ENCODE measurements at regions not wholly inside any gene's neighbourhood (a gene's known extent, or its start where the extent isn't known, plus 50 kb on each side); places are given as distances from the start of the nearest gene placed in this dataset.

DNA sequence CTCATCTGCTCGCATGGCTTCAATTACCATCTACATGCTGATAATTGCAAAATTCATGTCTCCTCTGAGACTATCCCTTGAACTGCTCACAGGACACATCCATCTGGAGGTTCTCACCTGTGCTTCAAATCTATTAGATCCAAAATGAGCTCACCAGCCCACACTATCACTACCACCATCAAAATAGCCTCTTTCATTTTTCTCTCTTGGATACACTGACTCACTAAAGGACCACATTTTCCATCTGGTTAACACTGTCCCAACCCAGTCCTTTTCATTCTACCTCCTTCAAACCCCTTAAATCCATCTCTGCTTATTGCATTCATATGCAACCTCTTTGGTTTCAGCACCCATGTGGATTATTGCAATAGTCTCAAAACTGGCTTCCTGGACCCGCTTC is 497.6 kb downstream of the MID1IP1 start:
- Histone ChIP-seq H3K36me3 (ENCODE audit: control insufficient read depth, insufficient read depth, low read length, severe bottlenecking) (no peaks in the 10 kb centered on the region), H3K4me1 (ENCODE audit: control insufficient read depth, insufficient read depth, low read length) (no peaks in the 10 kb centered on the region), H3K9ac (ENCODE audit: low read length) (no peak overlapping the region), H3K4me3 (ENCODE audit: low read length) (no peak overlapping the region), H3K9me3 (ENCODE audit: control insufficient read depth, low read length) (peaks cover 68% of the 10 kb centered on the region), H3K27me3 (replicated peaks; ENCODE audit: control insufficient read depth, insufficient read depth, low read length) (peaks cover 47% of the 10 kb centered on the region)
- no peak for DNase-seq (ENCODE audit: low read depth)

DNA sequence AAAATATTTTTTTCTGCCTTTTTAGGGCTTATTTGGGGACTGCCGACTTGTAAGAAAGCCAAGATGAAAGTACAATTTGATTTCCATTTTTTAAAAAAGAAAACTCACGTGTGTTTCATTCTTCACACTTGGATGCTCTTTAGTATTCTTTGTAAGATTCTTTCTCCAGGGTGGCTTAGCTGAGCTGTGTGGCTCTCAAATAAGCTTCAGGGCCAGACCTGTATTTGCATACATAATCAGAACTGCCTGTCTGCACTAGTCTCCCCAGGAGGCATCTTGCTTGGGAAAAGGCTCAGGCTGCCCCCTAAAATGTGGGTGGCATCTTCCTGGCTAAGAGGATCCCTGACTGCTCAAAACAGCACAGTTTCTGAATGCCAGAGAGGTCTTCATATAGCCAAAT is 498.4 kb downstream of the MID1IP1 start:
- DNase-seq (ENCODE audit: low read depth) = no peak
- Histone ChIP-seq H3K4me1 (ENCODE audit: control insufficient read depth, insufficient read depth, low read length) (no peaks in the 10 kb centered on the region), H3K9me3 (ENCODE audit: control insufficient read depth, low read length) (peaks cover 70% of the 10 kb centered on the region), H3K9ac (ENCODE audit: low read length) (no peak overlapping the region), H3K27me3 (replicated peaks; ENCODE audit: control insufficient read depth, insufficient read depth, low read length) (peaks cover 42% of the 10 kb centered on the region), H3K36me3 (ENCODE audit: control insufficient read depth, insufficient read depth, low read length, severe bottlenecking) (no peaks in the 10 kb centered on the region), H3K4me3 (ENCODE audit: low read length) (no peak overlapping the region)

DNA sequence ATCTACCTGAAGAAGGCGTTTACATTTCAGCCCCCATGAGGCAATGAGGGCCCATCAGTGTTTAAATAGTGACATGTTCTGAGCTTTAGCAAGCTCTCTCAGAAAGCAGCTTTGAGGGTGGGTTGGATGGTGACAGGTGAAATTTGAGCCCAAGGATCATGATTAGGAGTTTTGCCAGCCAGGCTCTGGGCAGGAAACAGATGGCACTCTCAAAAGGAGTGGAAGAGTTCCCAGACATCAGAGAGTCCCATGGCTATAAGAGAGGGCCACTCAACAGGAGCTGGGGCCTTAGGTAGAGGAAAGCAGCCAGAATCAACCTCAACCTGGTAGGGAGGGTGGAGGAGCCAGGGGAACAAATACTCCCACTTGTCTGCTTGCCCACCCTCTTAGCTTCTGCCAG is 499.8 kb downstream of the MID1IP1 start:
- H3K27me3 ChIP-seq (replicated peaks; ENCODE audit: control insufficient read depth, insufficient read depth, low read length) = peaks cover 43% of the 10 kb centered on the region
- DNase-seq (ENCODE audit: low read depth) = no peak
- no peak overlapping the region for H3K9ac ChIP-seq (ENCODE audit: low read length)
- H3K36me3 ChIP-seq (ENCODE audit: control insufficient read depth, insufficient read depth, low read length, severe bottlenecking) = no peaks in the 10 kb centered on the region
- no peak overlapping the region for H3K4me3 ChIP-seq (ENCODE audit: low read length)
- no peaks in the 10 kb centered on the region for H3K4me1 ChIP-seq (ENCODE audit: control insufficient read depth, insufficient read depth, low read length)
- H3K9me3 ChIP-seq (ENCODE audit: control insufficient read depth, low read length) = peaks cover 68% of the 10 kb centered on the region

DNA sequence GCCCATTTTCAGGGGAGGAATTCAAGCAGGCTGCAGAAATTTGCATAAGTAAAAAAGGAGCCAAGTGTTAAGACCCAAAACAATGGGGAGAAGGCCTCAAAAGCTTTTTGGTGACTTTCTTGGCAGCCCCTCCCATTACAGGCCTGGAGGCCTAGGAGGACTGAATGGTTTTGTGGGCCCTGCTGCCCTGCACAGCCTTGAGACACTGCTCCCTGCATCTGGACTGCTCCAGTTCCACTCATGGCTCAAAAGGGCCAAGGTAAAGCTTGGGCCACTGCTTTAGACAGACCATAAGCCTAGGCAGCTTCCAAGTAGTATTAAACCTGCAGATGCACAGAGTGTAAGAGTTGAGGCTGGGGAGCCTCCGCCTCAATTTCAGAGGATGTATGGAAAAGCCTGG is 501.6 kb downstream of the MID1IP1 start:
- no peak for DNase-seq (ENCODE audit: low read depth)
- Histone ChIP-seq H3K9me3 (ENCODE audit: control insufficient read depth, low read length) (peaks cover 61% of the 10 kb centered on the region), H3K36me3 (ENCODE audit: control insufficient read depth, insufficient read depth, low read length, severe bottlenecking) (no peaks in the 10 kb centered on the region), H3K4me1 (ENCODE audit: control insufficient read depth, insufficient read depth, low read length) (no peaks in the 10 kb centered on the region), H3K27me3 (replicated peaks; ENCODE audit: control insufficient read depth, insufficient read depth, low read length) (peaks cover 50% of the 10 kb centered on the region), H3K4me3 (ENCODE audit: low read length) (no peak overlapping the region), H3K9ac (ENCODE audit: low read length) (no peak overlapping the region)

DNA sequence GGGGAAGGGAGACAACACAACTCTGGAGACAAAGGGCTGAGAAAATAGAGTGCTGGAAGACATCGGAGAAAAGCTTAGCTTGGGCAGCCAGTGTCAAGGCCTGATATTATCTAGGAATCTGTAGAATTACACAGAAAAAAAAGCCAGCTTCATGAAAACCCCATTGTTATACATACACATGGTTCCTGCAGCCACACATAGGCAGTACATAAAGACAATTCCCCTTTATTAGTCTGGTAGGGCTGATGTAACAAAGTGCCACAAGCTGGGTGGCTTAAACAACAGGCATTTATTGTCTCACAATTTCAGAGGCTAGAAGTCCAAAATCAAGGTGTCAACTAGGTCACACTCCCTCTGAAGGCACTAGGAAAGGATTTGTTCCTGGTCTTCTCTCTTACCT is 503.5 kb downstream of the MID1IP1 start:
- no peak for DNase-seq (ENCODE audit: low read depth)
- Histone ChIP-seq H3K4me3 (ENCODE audit: low read length) (no peak overlapping the region), H3K9me3 (ENCODE audit: control insufficient read depth, low read length) (peaks cover 51% of the 10 kb centered on the region), H3K4me1 (ENCODE audit: control insufficient read depth, insufficient read depth, low read length) (no peaks in the 10 kb centered on the region), H3K9ac (ENCODE audit: low read length) (no peak overlapping the region), H3K27me3 (replicated peaks; ENCODE audit: control insufficient read depth, insufficient read depth, low read length) (peaks cover 55% of the 10 kb centered on the region), H3K36me3 (ENCODE audit: control insufficient read depth, insufficient read depth, low read length, severe bottlenecking) (no peaks in the 10 kb centered on the region)

DNA sequence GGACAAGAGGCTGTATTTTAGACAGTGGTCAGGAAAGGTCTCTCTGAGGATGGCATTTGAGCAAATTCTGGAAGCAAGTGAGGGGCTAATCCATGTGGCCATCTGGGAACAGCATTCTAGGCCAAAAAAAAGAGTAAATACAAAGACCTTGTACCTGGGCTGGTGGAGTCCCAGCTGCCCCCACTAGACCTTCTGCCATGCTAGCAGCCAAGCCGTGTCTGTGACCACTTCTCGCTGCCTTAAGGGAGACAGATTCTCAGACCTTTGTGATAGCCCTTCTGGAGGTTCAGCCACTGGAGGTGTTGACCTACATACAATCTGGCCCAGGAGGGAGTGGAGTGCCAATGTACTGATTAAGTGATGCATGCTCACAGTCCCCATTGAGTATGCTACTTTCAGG is 506.2 kb downstream of the MID1IP1 start:
- no peaks in the 10 kb centered on the region for H3K4me1 ChIP-seq (ENCODE audit: control insufficient read depth, insufficient read depth, low read length)
- H3K27me3 ChIP-seq (replicated peaks; ENCODE audit: control insufficient read depth, insufficient read depth, low read length) = peaks cover 61% of the 10 kb centered on the region
- no peak for DNase-seq (ENCODE audit: low read depth)
- H3K36me3 ChIP-seq (ENCODE audit: control insufficient read depth, insufficient read depth, low read length, severe bottlenecking) = no peaks in the 10 kb centered on the region
- no peak overlapping the region for H3K4me3 ChIP-seq (ENCODE audit: low read length)
- H3K9ac ChIP-seq (ENCODE audit: low read length) = no peak overlapping the region
- H3K9me3 ChIP-seq (ENCODE audit: control insufficient read depth, low read length) = peaks cover 30% of the 10 kb centered on the region

DNA sequence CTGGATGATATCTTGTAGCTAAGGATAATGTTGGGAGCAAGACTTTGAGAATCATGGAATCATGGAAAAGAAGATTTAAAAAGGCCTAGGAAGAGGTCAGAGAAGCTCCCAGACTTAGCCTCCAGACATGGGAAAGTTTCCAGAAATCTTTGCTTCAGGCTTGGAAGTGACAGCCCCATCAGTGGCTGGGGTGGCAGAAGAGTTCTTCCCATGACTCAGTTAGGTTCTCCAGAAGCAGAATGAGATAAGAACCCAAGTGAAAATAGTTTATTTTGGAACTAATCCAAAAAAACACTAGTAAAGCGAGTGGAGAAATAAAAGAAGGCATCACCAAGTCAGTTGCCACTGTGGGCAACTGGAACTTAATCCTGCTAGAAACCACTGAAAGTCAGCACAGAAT is 506.9 kb downstream of the MID1IP1 start:
- H3K4me1 ChIP-seq (ENCODE audit: control insufficient read depth, insufficient read depth, low read length) = no peaks in the 10 kb centered on the region
- no peak overlapping the region for H3K4me3 ChIP-seq (ENCODE audit: low read length)
- H3K27me3 ChIP-seq (replicated peaks; ENCODE audit: control insufficient read depth, insufficient read depth, low read length) = peaks cover 66% of the 10 kb centered on the region
- H3K9me3 ChIP-seq (ENCODE audit: control insufficient read depth, low read length) = peaks cover 27% of the 10 kb centered on the region
- DNase-seq (ENCODE audit: low read depth) = no peak
- H3K36me3 ChIP-seq (ENCODE audit: control insufficient read depth, insufficient read depth, low read length, severe bottlenecking) = no peaks in the 10 kb centered on the region
- H3K9ac ChIP-seq (ENCODE audit: low read length) = no peak overlapping the region

DNA sequence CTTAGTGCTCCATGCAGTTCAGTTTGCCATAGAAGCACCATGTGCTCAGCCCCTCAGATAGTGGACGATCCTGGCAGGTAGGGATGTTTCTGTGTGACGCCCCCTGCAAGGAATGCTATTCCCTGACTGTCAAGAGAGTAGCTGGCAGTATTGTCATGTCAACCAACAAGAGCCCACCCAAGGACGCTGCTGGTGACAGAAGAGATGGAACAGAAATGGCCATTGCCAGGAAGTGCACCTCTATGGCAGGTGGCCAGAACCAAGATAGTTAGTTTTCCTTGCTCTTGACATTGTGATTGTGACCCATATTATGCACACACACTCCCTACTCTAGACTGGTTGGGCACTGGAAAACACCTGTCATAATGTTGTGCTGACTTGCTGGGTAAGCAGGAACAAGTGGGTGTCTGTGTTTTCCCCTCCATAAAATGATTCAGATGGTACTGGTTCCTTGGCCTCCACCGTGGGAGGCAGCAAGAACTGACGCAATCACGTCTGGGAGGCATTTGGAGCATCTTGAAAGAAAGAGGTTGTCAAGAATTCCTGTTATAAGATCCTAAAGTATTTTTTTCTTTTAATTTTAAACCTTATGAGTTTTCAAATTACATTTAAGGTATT is 507.9 kb downstream of the MID1IP1 start:
- no peak overlapping the region for H3K9ac ChIP-seq (ENCODE audit: low read length)
- H3K4me3 ChIP-seq (ENCODE audit: low read length) = no peak overlapping the region
- peaks cover 22% of the 10 kb centered on the region for H3K9me3 ChIP-seq (ENCODE audit: control insufficient read depth, low read length)
- no peaks in the 10 kb centered on the region for H3K36me3 ChIP-seq (ENCODE audit: control insufficient read depth, insufficient read depth, low read length, severe bottlenecking)
- H3K27me3 ChIP-seq (replicated peaks; ENCODE audit: control insufficient read depth, insufficient read depth, low read length) = peaks cover 75% of the 10 kb centered on the region
- DNase-seq (ENCODE audit: low read depth) = no peak
- no peaks in the 10 kb centered on the region for H3K4me1 ChIP-seq (ENCODE audit: control insufficient read depth, insufficient read depth, low read length)

DNA sequence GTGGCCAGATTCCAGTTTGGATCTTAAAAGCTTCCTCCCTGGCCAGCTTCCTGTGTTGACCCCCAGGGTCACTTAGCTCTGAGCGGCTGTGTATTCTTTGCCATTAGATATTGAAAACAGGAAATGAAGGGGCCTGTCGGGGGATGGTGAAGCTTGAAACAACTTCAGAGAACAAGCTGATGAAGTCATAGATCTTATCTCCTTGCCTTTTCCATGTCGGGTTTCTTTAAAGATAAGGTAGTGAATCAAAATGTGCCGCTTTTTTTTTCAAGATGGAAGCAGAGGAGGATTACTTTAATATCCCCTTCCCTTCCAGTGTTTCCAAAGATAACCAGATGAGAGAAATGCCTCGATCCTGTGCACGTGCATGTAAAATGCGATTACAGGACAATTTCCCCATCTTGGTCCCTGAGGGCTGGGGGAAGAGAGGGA is 508.5 kb downstream of the MID1IP1 start:
- no peaks in the 10 kb centered on the region for H3K36me3 ChIP-seq (ENCODE audit: control insufficient read depth, insufficient read depth, low read length, severe bottlenecking)
- H3K4me1 ChIP-seq (ENCODE audit: control insufficient read depth, insufficient read depth, low read length) = no peaks in the 10 kb centered on the region
- no peak overlapping the region for H3K9ac ChIP-seq (ENCODE audit: low read length)
- H3K4me3 ChIP-seq (ENCODE audit: low read length) = no peak overlapping the region
- H3K27me3 ChIP-seq (replicated peaks; ENCODE audit: control insufficient read depth, insufficient read depth, low read length) = peaks cover 73% of the 10 kb centered on the region
- no peak for DNase-seq (ENCODE audit: low read depth)
- H3K9me3 ChIP-seq (ENCODE audit: control insufficient read depth, low read length) = peaks cover 18% of the 10 kb centered on the region

DNA sequence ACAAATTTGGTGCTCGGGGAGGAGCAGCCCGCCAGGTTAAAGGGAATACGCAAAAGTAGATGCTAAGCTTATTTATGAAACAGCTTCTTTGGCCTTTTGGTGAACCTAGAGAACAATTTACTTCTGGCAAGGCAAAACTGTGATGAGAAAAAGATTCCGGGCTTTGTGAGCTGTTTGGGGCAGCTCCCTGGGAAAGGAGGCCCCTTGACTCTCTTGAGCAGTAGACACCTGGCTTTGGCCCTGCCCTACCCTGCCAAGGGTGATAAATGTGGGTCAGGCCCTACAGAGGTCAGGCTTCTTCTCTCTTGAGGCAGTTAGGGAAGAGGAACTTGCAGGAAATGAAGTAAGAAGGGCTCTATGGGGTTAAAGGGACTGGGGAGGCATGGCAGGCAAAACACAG is 509.6 kb downstream of the MID1IP1 start:
- Histone ChIP-seq H3K4me1 (ENCODE audit: control insufficient read depth, insufficient read depth, low read length) (no peaks in the 10 kb centered on the region), H3K27me3 (replicated peaks; ENCODE audit: control insufficient read depth, insufficient read depth, low read length) (peaks cover 65% of the 10 kb centered on the region), H3K9me3 (ENCODE audit: control insufficient read depth, low read length) (peaks cover 14% of the 10 kb centered on the region), H3K36me3 (ENCODE audit: control insufficient read depth, insufficient read depth, low read length, severe bottlenecking) (no peaks in the 10 kb centered on the region), H3K9ac (ENCODE audit: low read length) (no peak overlapping the region), H3K4me3 (ENCODE audit: low read length) (no peak overlapping the region)
- DNase-seq (ENCODE audit: low read depth) = no peak

DNA sequence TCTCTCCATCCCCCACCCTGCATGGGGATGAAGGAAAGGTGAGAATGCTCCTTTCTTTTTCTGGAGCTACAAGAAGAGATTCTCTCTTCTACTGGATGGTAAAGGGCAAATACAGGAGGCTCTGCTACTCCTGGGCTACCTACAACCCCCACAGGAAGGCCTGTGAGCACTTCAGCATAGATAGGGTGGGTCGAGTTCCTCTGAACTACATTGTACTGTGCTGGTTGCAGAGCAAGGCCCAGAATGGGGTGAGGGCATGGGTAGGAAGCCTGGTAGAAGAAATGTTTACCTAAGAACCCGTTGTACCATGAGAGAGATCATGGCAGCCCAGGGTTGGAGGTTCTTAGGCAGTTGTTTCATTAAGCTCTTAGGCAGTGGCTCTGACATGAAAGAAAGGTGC is 510.4 kb downstream of the MID1IP1 start:
- no peaks in the 10 kb centered on the region for H3K36me3 ChIP-seq (ENCODE audit: control insufficient read depth, insufficient read depth, low read length, severe bottlenecking)
- peaks cover 65% of the 10 kb centered on the region for H3K27me3 ChIP-seq (replicated peaks; ENCODE audit: control insufficient read depth, insufficient read depth, low read length)
- H3K4me1 ChIP-seq (ENCODE audit: control insufficient read depth, insufficient read depth, low read length) = no peaks in the 10 kb centered on the region
- no peak overlapping the region for H3K4me3 ChIP-seq (ENCODE audit: low read length)
- no peak for DNase-seq (ENCODE audit: low read depth)
- H3K9ac ChIP-seq (ENCODE audit: low read length) = no peak overlapping the region
- H3K9me3 ChIP-seq (ENCODE audit: control insufficient read depth, low read length) = peaks cover 17% of the 10 kb centered on the region

DNA sequence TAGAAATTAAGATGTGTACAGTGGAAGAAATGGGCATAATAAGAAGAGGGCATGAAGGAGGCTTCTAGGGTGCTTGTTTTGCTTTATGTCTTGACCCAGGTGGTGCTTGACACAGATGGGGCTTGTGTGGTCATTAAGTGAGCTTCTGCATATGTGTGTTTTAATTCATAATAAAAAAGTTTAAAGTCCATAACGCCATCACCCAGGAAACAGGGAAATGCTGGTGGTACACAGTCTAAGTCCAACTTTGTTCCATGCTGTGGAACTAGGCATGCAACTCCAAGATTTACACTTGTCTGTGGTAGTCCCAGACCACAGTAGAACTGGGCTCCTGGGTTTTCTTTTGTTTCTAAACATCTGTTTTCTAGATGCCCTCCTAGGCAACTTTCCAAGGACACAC is 511.9 kb downstream of the MID1IP1 start:
- no peaks in the 10 kb centered on the region for H3K4me1 ChIP-seq (ENCODE audit: control insufficient read depth, insufficient read depth, low read length)
- no peak overlapping the region for H3K9ac ChIP-seq (ENCODE audit: low read length)
- H3K36me3 ChIP-seq (ENCODE audit: control insufficient read depth, insufficient read depth, low read length, severe bottlenecking) = no peaks in the 10 kb centered on the region
- H3K4me3 ChIP-seq (ENCODE audit: low read length) = no peak overlapping the region
- peaks cover 61% of the 10 kb centered on the region for H3K27me3 ChIP-seq (replicated peaks; ENCODE audit: control insufficient read depth, insufficient read depth, low read length)
- H3K9me3 ChIP-seq (ENCODE audit: control insufficient read depth, low read length) = peaks cover 17% of the 10 kb centered on the region
- no peak for DNase-seq (ENCODE audit: low read depth)
